ENCODE measurements at regions not wholly inside any gene's neighbourhood (a gene's known extent, or its start where the extent isn't known, plus 50 kb on each side); places are given as distances from the start of the nearest gene placed in this dataset.
A peak's percentile ranks its signal among the peaks of the same experiment; 100 is the strongest.

DNA sequence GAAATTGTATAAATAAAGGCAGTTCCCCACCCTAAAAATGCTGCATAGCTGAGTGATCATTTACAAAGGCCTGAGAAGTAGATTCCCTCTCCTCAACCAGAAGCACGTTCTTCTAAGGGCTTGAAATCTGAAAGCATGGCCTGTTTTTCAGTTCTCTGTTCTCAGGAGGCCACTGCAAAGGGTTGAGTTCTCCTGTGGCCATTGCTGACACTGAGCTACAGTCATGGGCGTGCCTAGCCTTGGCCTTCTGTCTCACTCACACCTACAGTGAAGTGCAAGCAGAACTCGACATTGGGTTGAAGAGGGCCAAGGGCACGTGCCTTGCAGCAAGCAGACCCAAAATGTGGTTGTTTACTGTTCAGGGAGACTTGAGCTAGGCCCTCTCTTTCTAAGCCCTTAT is 276.6 kb upstream of the VLDLR start:
- Histone ChIP-seq H3K9ac (no peak overlapping the region), H3K9me3 (peaks cover 31% of the 10 kb centered on the region), H3K4me2 (no peak overlapping the region), H3K36me3 (no peaks in the 10 kb centered on the region), H3K4me3 (no peak overlapping the region), H3K4me1 (no peaks in the 10 kb centered on the region), H3K27ac (no peak overlapping the region), H4K20me1 (no peaks in the 10 kb centered on the region), H3K27me3 (no peaks in the 10 kb centered on the region)
- no peak for TF ChIP-seq Cebpa-rat (IDR thresholded peaks at IDR 0.05)

DNA sequence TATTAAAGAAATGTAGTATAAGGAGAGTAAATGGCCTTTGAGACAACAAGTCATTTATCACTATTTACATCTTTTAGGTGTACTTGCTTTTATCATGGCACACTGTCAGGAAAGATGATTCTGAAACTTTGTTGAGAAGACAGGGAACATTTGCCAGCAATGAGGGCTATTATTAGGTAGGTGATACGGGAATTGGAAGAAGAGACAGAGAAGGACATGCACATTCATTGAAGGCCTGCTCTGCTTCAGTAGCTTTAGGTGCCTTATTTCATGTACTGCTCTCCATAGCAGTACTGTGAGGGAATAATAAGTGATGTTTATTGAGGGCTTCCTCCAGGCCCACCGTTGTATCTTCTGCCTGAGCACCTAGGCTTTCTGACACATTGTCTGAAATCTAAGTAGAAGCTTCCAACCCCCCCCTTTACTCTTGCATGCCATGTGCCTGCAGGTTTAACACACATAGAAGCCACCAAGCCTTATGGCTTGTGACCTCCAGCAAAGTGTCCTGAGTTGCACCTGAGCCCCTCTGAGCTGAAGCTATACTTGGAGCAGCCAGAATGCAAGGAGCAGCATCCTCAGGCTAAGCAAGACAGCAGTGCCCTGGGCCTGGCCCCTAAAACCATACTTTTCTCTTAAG is 275.2 kb upstream of the VLDLR start:
- no peak overlapping the region for H3K4me2 ChIP-seq
- no peak overlapping the region for H3K4me3 ChIP-seq
- H3K9ac ChIP-seq = no peak overlapping the region
- H4K20me1 ChIP-seq = no peaks in the 10 kb centered on the region
- no peaks in the 10 kb centered on the region for H3K4me1 ChIP-seq
- H3K36me3 ChIP-seq = no peaks in the 10 kb centered on the region
- no peaks in the 10 kb centered on the region for H3K27me3 ChIP-seq
- H3K9me3 ChIP-seq = peaks cover 31% of the 10 kb centered on the region
- no peak for TF ChIP-seq Cebpa-rat (IDR thresholded peaks at IDR 0.05)
- H3K27ac ChIP-seq = no peak overlapping the region

DNA sequence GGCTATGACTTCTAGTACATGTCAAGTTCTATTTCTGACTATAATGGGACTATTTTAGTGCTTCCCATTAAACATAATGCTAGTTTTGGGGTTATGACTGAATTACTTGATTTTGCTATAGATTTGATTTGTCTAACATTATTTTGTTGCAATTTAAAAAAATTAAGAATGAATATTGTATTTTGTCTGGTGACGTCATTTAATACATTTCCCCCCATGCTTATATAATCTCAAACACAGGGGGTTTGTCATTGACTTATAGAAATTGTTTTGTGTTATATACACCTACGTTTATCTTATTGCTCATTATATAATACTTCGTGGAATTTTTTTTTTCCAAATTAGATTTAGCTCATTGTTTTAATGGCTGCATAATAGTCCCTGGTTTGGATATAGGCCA is 270.3 kb upstream of the VLDLR start:
- Histone ChIP-seq H4K20me1 (no peaks in the 10 kb centered on the region), H3K27ac (no peak overlapping the region), H3K4me1 (peaks cover 16% of the 10 kb centered on the region), H3K36me3 (no peaks in the 10 kb centered on the region), H3K4me2 (no peak overlapping the region), H3K4me3 (no peak overlapping the region), H3K27me3 (no peaks in the 10 kb centered on the region), H3K9ac (no peak overlapping the region), H3K9me3 (peaks cover 37% of the 10 kb centered on the region)
- no peak for TF ChIP-seq Cebpa-rat (IDR thresholded peaks at IDR 0.05)

DNA sequence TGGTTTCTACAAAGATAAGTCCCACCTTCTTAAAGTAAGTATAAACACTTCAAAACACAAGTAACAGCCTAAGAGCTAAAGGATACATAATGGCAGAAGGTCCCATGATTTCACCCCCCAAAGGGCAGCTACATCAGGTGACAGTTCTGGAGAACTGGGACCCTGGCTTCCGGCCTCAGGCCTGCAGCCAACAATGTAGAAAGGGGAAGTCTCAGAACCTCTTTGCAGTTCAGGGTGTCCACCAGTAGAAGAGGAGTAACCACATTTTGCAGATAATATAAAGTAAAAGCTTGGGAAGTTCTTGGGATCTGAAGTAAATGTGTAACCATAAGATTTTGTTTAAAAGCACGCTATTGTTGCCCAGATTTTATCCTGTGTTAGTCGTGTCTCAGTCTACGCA is 267.4 kb upstream of the VLDLR start:
- Histone ChIP-seq H3K4me1 (peaks cover 16% of the 10 kb centered on the region), H3K36me3 (no peaks in the 10 kb centered on the region), H4K20me1 (no peaks in the 10 kb centered on the region), H3K27ac (no peak overlapping the region), H3K4me3 (no peak overlapping the region), H3K4me2 (0 out of 2 replicates have a peak overlapping the region, but pooled peaks have one; percentile 18), H3K9ac (no peak overlapping the region), H3K9me3 (peaks cover 10% of the 10 kb centered on the region; the same call in 1 of the 2 replicates), H3K27me3 (no peaks in the 10 kb centered on the region)
- TF ChIP-seq Cebpa-rat (IDR thresholded peaks at IDR 0.05) = no peak

DNA sequence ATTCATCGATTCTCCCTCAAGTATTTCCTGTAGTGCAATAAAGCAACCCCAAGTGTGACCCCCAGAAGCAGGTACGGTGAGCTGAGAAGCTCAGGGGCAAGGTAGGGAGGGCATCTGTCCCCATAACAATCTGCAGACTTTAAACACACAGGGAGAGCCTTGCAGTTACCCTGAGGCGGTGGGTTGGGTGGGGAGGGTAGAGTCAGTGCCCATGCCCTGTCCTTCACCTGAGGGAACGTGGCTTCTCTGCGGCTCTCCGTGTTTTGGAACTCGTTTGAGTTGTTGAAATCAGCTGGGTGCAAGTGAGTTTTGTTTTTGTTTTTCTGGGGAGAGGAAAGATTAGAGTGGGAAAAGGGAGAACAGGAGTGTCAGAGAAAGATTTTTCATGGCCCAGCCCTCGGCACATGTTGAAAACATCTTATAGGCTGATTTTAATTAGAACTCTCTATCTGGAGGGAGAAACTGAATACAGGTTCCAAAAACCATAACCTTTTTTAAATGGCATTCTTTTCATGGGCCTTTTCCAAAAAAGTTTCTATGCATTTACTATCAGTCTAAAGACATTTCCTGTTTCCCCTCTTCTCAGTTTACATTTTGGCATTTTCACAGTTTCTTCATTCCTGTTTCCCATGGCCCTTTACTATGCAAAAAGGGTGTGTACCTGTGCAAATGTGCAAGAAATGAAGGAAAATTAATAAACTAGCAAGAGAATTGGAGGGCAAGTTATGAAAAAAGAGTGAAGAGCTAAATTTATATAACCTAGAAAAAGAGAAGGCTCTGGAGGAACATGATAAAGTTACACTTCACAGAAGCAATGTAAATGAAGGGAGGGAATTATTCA is 266.5 kb upstream of the VLDLR start:
- Histone ChIP-seq H3K27ac (no peak overlapping the region), H3K9ac (no peak overlapping the region), H3K27me3 (no peaks in the 10 kb centered on the region), H3K4me1 (peaks cover 16% of the 10 kb centered on the region), H3K9me3 (peaks cover 9% of the 10 kb centered on the region; the same call in 1 of the 2 replicates), H3K4me2 (no peak overlapping the region), H3K4me3 (no peak overlapping the region), H3K36me3 (no peaks in the 10 kb centered on the region), H4K20me1 (no peaks in the 10 kb centered on the region)
- no peak for TF ChIP-seq Cebpa-rat (IDR thresholded peaks at IDR 0.05)

DNA sequence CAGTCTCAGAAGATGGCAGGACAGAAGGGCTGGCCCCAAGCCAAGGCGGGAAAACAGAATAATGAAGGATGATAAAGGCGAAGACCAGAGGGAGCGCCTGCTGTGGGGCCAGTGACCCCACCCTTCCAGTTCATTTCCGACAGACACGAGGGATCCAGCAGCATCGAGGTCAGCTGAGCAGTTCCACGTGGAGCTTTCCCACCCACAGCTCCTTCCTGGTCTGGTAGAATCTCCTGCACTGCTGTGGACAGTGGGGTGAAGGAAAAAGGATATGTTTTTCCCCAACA is 265.9 kb upstream of the VLDLR start:
- no peak overlapping the region for H3K4me2 ChIP-seq
- H3K4me1 ChIP-seq = peaks cover 16% of the 10 kb centered on the region
- H3K9ac ChIP-seq = no peak overlapping the region
- H3K27me3 ChIP-seq = no peaks in the 10 kb centered on the region
- no peaks in the 10 kb centered on the region for H4K20me1 ChIP-seq
- no peak overlapping the region for H3K27ac ChIP-seq
- no peaks in the 10 kb centered on the region for H3K36me3 ChIP-seq
- H3K4me3 ChIP-seq = no peak overlapping the region
- peaks cover 9% of the 10 kb centered on the region; the same call in 1 of the 2 replicates for H3K9me3 ChIP-seq
- TF ChIP-seq Cebpa-rat (IDR thresholded peaks at IDR 0.05) = no peak

DNA sequence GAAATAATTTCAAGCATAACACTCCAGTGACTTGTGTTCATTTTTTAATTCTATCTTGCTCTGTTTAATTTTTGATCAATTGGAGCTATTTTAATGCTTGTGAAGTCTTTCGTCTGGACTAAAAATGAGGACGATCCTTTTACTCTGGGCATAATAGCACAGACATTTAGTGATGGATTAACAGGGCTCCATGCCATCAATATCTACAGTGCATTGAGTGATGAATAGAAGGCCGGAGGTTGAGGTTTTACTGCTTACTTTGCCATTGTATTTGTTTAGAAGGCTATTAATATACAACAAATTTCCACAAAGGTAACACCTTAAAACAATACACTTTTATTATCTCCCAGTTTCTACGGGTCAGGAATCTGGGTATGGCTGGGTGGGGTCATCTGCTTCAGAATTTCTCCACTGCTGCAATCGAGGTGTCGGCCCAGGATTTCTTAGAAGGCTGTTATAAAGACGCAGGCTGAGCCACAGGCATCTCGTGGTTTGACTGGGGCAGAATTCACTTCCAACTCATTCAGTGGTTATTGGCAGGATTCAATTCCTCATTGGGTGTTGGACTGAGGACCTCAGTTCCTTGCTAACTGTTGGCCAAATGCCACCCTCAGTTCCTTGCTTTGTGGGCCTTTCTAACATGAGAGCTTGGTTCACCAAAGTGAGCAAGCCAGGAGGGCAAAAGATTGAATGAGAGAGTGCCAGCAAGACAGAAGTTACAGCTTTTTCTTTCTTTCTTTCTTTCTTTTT is 265.4 kb upstream of the VLDLR start:
- Histone ChIP-seq H3K4me3 (no peak overlapping the region), H3K9ac (no peak overlapping the region), H3K4me2 (no peak overlapping the region), H4K20me1 (no peaks in the 10 kb centered on the region), H3K4me1 (peaks cover 16% of the 10 kb centered on the region), H3K27me3 (no peaks in the 10 kb centered on the region), H3K27ac (no peak overlapping the region), H3K9me3 (peaks cover 9% of the 10 kb centered on the region; the same call in 1 of the 2 replicates), H3K36me3 (no peaks in the 10 kb centered on the region)
- no peak for TF ChIP-seq Cebpa-rat (IDR thresholded peaks at IDR 0.05)

DNA sequence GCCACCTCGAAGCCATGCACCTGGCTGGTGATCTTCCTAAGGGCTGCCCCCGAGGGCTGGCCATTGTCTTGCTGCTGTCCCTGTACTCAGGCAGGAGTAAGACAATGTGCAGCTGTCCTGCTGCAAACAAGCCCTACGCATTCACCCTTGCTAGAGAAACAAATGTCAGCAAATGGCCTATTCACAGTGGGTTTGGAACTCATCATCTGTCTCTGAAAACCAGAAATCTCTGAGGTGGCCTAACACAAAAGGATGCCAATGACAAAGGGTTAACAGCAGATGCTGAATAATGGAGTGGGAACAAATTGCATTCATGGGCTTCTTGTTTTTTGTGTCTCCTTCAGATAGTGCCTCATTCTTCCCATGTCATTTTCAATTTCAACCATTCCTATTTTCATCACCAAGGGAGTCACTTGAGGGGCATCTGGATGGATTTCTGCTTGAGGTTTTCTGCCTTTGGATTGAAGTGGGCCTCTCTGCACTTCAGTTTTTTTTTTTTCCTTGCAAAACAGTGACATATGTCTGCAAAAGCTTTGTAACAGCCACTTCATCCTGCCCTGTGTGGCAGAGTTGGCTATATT is 261.6 kb upstream of the VLDLR start:
- no peaks in the 10 kb centered on the region for H3K27me3 ChIP-seq

DNA sequence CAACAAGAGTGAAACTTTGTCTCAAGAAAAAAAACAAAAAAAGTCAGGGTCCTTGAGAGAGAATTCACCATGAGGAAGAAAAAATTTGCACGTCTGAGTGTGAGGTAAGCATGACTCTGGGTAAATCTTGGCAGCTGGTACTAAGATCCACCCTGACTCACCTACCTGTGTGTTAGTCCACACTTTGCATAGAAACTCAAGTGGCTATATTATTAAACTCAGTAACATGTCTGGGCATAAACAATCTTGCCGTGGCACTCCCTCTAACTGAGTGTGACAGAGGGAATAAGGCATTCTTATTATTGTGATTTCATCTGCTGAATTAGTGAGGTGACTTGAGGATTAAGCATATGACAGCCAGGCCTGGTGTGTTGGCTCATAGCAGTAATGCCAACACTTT is 259.4 kb upstream of the VLDLR start:
- H3K9me3 ChIP-seq = no peaks in the 10 kb centered on the region
- no peak for TF ChIP-seq Cebpa-rat (IDR thresholded peaks at IDR 0.05)
- H3K4me1 ChIP-seq = peaks cover 5% of the 10 kb centered on the region; the same call in 1 of the 2 replicates
- H3K4me2 ChIP-seq = no peak overlapping the region
- H3K36me3 ChIP-seq = no peaks in the 10 kb centered on the region
- no peak overlapping the region for H3K27ac ChIP-seq
- no peaks in the 10 kb centered on the region for H3K27me3 ChIP-seq
- no peak overlapping the region for H3K4me3 ChIP-seq
- H3K9ac ChIP-seq = no peak overlapping the region
- no peaks in the 10 kb centered on the region for H4K20me1 ChIP-seq

More for the DNA sequence above, 261.6 kb upstream of the VLDLR start:
- Histone ChIP-seq H3K36me3 (no peaks in the 10 kb centered on the region), H3K4me2 (no peak overlapping the region), H3K9me3 (peaks cover 4% of the 10 kb centered on the region; the same call in 1 of the 2 replicates), H4K20me1 (no peaks in the 10 kb centered on the region), H3K9ac (no peak overlapping the region), H3K27ac (no peak overlapping the region), H3K4me3 (no peak overlapping the region), H3K4me1 (peaks cover 12% of the 10 kb centered on the region)
- TF ChIP-seq Cebpa-rat (IDR thresholded peaks at IDR 0.05) = no peak
